MM.1S (cell line): ENCODE measurements at regions not wholly inside any gene's neighbourhood (a gene's known extent, or its start where the extent isn't known, plus 50 kb on each side); places are given as distances from the start of the nearest gene placed in this dataset.

Experiments
- DNase-seq: peaks from one replicate; pipeline ENCODE4 v3.0.0-alpha.2; 2015
- H2AFZ ChIP-seq: fragments of 300-600 bp; sonication (generic); 2 replicates; pipeline ENCODE4 v1.6.0; 2016; ENCODE audit warnings: antibody characterized with exemption, low read length
- H3F3A ChIP-seq: fragments of 300-600 bp; sonication (generic); 2 replicates; pipeline ENCODE4 v1.6.1; 2016; ENCODE audit warnings: mild to moderate bottlenecking, antibody characterized with exemption, low read length, moderate library complexity, mixed read lengths; ENCODE audit not compliant: insufficient read depth
- H3K27ac ChIP-seq: fragments of 300-600 bp; sonication (generic); 2 replicates; pipeline ENCODE4 v1.5.1; 2016; ENCODE audit warnings: mild to moderate bottlenecking, low read length
- H3K27me3 ChIP-seq: fragments of 300-600 bp; sonication (generic); replicated peaks from 2 replicates; pipeline ENCODE4 v1.6.0; 2016; ENCODE audit warnings: low read length; ENCODE audit not compliant: insufficient read depth
- H3K36me3 ChIP-seq: fragments of 300-600 bp; sonication (generic); replicated peaks from 2 replicates; pipeline ENCODE4 v1.6.1; 2016; ENCODE audit warnings: mild to moderate bottlenecking, low read length, mixed read lengths; ENCODE audit not compliant: insufficient read depth
- H3K4me1 ChIP-seq: fragments of 300-600 bp; sonication (generic); 2 replicates; pipeline ENCODE4 v1.6.1; 2016; ENCODE audit warnings: low read length, mixed read lengths
- H3K4me2 ChIP-seq: fragments of 300-600 bp; sonication (generic); 2 replicates; pipeline ENCODE4 v1.6.0; 2016; ENCODE audit warnings: low read depth, low read length
- H3K4me3 ChIP-seq: fragments of 300-600 bp; sonication (generic); 2 replicates; pipeline ENCODE4 v1.5.1; 2016; ENCODE audit warnings: low read length, mixed read lengths
- H3K79me2 ChIP-seq: fragments of 300-600 bp; sonication (generic); 2 replicates; pipeline ENCODE4 v1.6.1; 2016; ENCODE audit warnings: mixed run types, low read length, mixed read lengths
- H3K9ac ChIP-seq: fragments of 300-600 bp; sonication (generic); 2 replicates; pipeline ENCODE4 v1.6.1; 2016; ENCODE audit warnings: low read length, mixed read lengths
- H3K9me2 ChIP-seq: fragments of 300-600 bp; sonication (generic); replicated peaks from 2 replicates; pipeline ENCODE4 v1.6.1; 2016; ENCODE audit warnings: mild to moderate bottlenecking, low read length, mixed read lengths; ENCODE audit not compliant: insufficient read depth
- H3K9me3 ChIP-seq: fragments of 300-600 bp; sonication (generic); replicated peaks from 2 replicates; pipeline ENCODE4 v1.6.1; 2016; ENCODE audit warnings: mild to moderate bottlenecking, low read length, mixed read lengths; ENCODE audit not compliant: insufficient read depth
- H4K20me1 ChIP-seq: fragments of 300-600 bp; sonication (generic); 2 replicates; pipeline ENCODE4 v1.6.1; 2016; ENCODE audit warnings: mild to moderate bottlenecking, low read length, moderate library complexity, mixed read lengths; ENCODE audit not compliant: insufficient read depth
- CTCF ChIP-seq: fragments of 300-600 bp; sonication (generic); IDR thresholded peaks from 2 replicates; pipeline ENCODE4 v1.5.1; 2016; ENCODE audit warnings: antibody characterized with exemption, low read length, mixed read lengths
- EZH2 ChIP-seq: fragments of 300-600 bp; sonication (generic); optimal IDR thresholded peaks from 2 replicates; pipeline ENCODE3; 2017; ENCODE audit warnings: low read depth, mild to moderate bottlenecking, antibody characterized with exemption, low read length, mixed read lengths
- EZH2phosphoT487 ChIP-seq: fragments of 300-600 bp; sonication (generic); IDR thresholded peaks from 2 replicates; pipeline ENCODE4 v1.6.1; 2018; ENCODE audit warnings: antibody characterized with exemption, low read length

- H3K4me3 ChIP-seq = no peak overlapping the region
- no peaks in the 10 kb centered on the region for H3K79me2 ChIP-seq
- H2AFZ ChIP-seq = no peak overlapping the region
- H3K36me3 ChIP-seq = no peaks in the 10 kb centered on the region
- H3K4me2 ChIP-seq = no peak overlapping the region
- H3K9ac ChIP-seq = no peak overlapping the region
- H3K4me1 ChIP-seq = no peaks in the 10 kb centered on the region
- H4K20me1 ChIP-seq = no peaks in the 10 kb centered on the region
- no peaks in the 10 kb centered on the region for H3K9me2 ChIP-seq
- no peak for TF ChIP-seq EZH2
- no peak for TF ChIP-seq CTCF
- no peak for TF ChIP-seq EZH2phosphoT487
- no peak for DNase-seq
- H3K27ac ChIP-seq = no peak overlapping the region
- H3F3A ChIP-seq = no peaks in the 10 kb centered on the region
- no peaks in the 10 kb centered on the region for H3K9me3 ChIP-seq
- no peaks in the 10 kb centered on the region for H3K27me3 ChIP-seq
Observed at GRCh38 chr13:90928109-90928508, 419.4 kb upstream of the MIR17HG start.

- H3F3A ChIP-seq = no peaks in the 10 kb centered on the region
- no peaks in the 10 kb centered on the region for H4K20me1 ChIP-seq
- H3K36me3 ChIP-seq = no peaks in the 10 kb centered on the region
- H3K9ac ChIP-seq = no peak overlapping the region
- TF ChIP-seq CTCF = no peak
- no peak for TF ChIP-seq EZH2phosphoT487
- no peak for TF ChIP-seq EZH2
- H3K4me3 ChIP-seq = no peak overlapping the region
- no peaks in the 10 kb centered on the region for H3K27me3 ChIP-seq
- no peak overlapping the region for H2AFZ ChIP-seq
- H3K4me2 ChIP-seq = no peak overlapping the region
- no peaks in the 10 kb centered on the region for H3K9me2 ChIP-seq
- no peaks in the 10 kb centered on the region for H3K9me3 ChIP-seq
- H3K27ac ChIP-seq = no peak overlapping the region
- no peaks in the 10 kb centered on the region for H3K79me2 ChIP-seq
- no peak for DNase-seq
- H3K4me1 ChIP-seq = no peaks in the 10 kb centered on the region
Observed at GRCh38 chr13:90933097-90933826, 414.2 kb upstream of the MIR17HG start.

DNA sequence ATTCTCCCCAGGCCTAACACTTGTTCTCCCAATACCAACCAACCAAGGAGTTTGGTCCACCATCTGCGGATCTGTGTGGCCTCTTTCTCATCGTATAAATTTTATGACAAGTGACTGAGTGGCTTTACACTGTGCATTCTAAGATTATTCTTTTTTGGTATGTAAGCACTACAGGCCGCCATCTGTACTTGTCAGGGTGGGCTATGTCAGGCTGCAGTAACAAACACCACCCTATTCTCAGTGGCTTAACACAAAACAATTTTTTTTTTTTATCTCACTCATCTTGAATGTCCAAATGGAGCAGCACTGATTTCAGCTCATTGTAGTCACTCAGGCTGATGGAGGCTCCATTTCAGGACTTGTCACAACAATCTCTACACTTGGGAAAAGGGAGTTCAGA lies 412.7 kb upstream of the MIR17HG start:
- TF ChIP-seq CTCF = no peak
- no peak for TF ChIP-seq EZH2phosphoT487
- no peak for TF ChIP-seq EZH2
- H3K79me2 ChIP-seq = no peaks in the 10 kb centered on the region
- H3K27me3 ChIP-seq = no peaks in the 10 kb centered on the region
- H3K9me2 ChIP-seq = no peaks in the 10 kb centered on the region
- no peaks in the 10 kb centered on the region for H3K9me3 ChIP-seq
- no peaks in the 10 kb centered on the region for H4K20me1 ChIP-seq
- no peak overlapping the region for H3K27ac ChIP-seq
- H3K4me2 ChIP-seq = no peak overlapping the region
- H3K4me3 ChIP-seq = no peak overlapping the region
- H2AFZ ChIP-seq = no peak overlapping the region
- no peak overlapping the region for H3K9ac ChIP-seq
- no peak for DNase-seq
- H3K4me1 ChIP-seq = no peaks in the 10 kb centered on the region
- H3F3A ChIP-seq = no peaks in the 10 kb centered on the region
- no peaks in the 10 kb centered on the region for H3K36me3 ChIP-seq
